ENCODE measurements at regions not wholly inside any gene's neighbourhood (a gene's known extent, or its start where the extent isn't known, plus 50 kb on each side); places are given as distances from the start of the nearest gene placed in this dataset.

DNA sequence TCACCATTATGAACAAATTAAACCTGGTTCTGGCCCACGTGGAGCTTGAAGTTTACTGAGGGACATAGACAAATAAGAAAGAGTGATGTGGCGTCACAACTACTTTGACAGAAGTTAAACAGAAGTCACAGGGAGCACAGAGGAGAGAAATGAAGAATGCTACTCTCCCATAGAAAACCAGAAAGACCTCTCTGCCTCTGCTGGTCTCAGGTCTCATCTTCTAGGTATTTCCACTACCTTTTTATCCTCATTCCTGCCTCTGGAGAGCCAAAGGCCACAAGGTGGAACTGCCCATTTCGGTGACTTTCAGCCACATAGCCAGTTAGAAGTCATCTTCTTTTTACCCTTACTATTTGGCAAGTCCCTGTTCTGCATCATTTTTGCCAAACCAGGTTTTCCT, 170.5 kb downstream of the CAND1 start:
- Mint-ChIP-seq H3K9me3 (peaks cover 8% of the 10 kb centered on the region), H3K4me3 (no peak overlapping the region), H3K36me3 (peaks cover 1% of the 10 kb centered on the region), H3K27me3 (no peaks in the 10 kb centered on the region), H3K27ac (no peak overlapping the region), H3K4me1 (peaks cover 34% of the 10 kb centered on the region)

DNA sequence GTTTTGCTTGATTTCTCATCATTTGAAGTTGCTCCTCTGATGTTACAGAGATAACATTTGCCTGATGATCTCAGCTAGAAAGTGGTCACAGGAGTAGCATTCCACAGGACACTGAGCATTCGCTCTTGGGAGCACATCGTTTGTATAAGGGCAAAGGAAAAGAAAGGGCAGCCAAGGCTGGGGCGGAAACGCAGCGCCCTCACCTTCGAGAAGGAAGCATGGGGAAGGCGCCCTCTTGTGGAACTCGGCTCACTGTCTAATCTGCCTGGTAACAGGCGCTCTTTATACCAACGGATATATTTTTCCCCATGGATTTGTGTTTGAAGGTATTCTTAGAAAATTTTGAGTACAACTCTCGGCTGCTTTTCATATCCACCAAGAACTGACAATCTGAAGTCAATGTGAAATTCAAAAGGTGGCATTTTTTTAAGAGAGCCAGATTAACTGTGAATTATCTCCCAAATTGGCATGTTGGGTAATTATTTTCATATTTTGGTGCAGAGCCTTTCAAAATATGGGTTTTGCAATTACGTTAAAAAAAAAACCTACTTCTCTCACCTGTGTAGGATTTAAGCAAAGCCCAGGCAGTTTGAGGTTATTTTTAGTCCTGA, 172.7 kb downstream of the CAND1 start:
- Mint-ChIP-seq H3K4me3 (no peak overlapping the region), H3K27ac (no peak overlapping the region), H3K9me3 (peaks cover 8% of the 10 kb centered on the region), H3K4me1 (peaks cover 32% of the 10 kb centered on the region), H3K36me3 (peaks cover 1% of the 10 kb centered on the region), H3K27me3 (no peaks in the 10 kb centered on the region)

DNA sequence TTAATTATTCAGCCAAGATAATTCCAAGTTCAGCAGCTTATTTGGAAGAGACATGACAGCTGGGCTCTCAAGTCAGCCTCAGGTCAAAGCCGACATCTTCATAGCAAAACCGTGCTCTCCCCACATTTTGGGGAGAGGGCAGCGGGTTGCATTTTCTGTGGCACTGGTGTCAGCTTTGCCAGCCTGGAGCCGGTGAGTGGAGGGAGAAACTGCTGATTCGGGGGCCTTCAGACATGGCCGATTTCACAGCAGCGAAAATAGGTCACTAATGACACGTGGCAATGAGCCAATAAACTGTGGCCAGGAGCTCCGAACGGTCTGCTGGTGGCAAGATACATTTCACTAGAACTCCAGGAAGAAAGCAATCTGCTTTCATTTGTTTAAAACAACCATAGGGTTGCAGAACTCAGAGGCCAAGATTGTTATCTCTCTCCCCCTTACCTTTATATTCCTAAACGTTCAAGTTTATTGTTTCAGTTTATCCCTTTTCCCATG, 173.2 kb downstream of the CAND1 start:
- no peak overlapping the region for H3K4me3 Mint-ChIP-seq
- peak overlapping the region; percentile 52 for H3K27ac Mint-ChIP-seq
- no peaks in the 10 kb centered on the region for H3K27me3 Mint-ChIP-seq
- H3K4me1 Mint-ChIP-seq: peaks cover 31% of the 10 kb centered on the region
- H3K9me3 Mint-ChIP-seq: peaks cover 8% of the 10 kb centered on the region
- H3K36me3 Mint-ChIP-seq: peaks cover 1% of the 10 kb centered on the region

DNA sequence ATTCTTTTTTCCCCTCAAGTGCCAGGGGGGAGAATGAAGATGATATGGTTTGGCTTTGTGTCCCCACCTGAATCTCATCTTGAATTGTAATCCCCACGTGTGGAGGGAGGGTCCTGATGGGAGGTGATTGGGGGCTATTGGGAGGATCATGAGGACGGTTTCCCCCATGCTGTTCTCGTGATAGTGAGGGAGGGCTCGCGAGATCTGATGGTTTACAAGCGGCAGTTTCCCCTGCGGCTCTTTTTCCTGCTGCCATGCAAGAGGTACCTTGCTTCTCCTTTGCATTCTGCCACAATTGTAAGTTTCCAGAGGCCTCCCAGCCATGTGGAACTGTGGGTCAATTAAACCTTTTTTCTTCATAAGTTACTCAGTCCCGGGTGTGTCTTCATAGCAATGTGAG, 173.7 kb downstream of the CAND1 start:
- Mint-ChIP-seq H3K27ac (peak overlapping the region; percentile 52), H3K4me3 (no peak overlapping the region), H3K4me1 (peaks cover 31% of the 10 kb centered on the region), H3K9me3 (peaks cover 8% of the 10 kb centered on the region), H3K36me3 (peaks cover 1% of the 10 kb centered on the region), H3K27me3 (no peaks in the 10 kb centered on the region)

DNA sequence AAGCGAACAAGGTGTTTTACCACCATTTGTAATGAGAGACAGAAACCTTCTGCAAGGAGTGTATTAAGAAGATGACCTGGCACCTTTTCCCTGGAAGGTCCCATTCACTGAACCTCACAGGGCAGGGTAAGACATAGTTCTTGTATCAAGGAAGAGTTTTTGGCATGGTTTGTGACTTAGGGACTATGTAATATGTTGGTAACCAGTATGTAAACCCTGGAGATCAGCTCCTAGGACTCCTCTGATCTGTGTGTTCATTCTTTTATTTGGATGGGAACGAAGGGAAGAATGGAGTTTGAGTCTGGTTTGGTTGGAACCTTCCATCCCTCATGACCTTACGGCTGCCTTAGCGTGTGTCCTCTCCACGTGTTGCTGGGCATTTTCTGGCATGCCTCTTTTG, 175.4 kb downstream of the CAND1 start:
- H3K27ac Mint-ChIP-seq: no peak overlapping the region
- H3K36me3 Mint-ChIP-seq: peaks cover 4% of the 10 kb centered on the region
- peaks cover 44% of the 10 kb centered on the region for H3K4me1 Mint-ChIP-seq
- no peak overlapping the region for H3K4me3 Mint-ChIP-seq
- no peaks in the 10 kb centered on the region for H3K27me3 Mint-ChIP-seq
- H3K9me3 Mint-ChIP-seq: no peaks in the 10 kb centered on the region

DNA sequence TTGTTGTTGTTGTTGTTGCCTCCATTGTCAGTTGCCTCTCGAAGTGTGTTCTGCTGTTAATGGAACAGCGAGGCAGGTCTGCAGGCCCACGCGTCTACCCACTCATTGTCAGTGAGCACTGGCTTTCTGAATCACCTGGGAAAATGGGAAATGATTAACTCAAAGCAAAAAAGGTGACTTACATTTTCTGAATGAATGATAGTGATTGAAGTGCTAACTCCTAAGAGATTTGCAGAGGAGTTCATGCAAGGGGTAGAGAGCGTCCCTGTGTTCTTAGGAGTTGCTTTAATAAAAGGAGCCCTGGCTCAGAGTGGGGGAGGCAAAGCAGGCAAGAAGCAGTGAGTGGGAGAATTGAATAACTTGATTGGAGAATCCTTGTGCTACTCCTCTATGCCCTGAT, 177.6 kb downstream of the CAND1 start:
- H3K4me1 Mint-ChIP-seq: peaks cover 58% of the 10 kb centered on the region

DNA sequence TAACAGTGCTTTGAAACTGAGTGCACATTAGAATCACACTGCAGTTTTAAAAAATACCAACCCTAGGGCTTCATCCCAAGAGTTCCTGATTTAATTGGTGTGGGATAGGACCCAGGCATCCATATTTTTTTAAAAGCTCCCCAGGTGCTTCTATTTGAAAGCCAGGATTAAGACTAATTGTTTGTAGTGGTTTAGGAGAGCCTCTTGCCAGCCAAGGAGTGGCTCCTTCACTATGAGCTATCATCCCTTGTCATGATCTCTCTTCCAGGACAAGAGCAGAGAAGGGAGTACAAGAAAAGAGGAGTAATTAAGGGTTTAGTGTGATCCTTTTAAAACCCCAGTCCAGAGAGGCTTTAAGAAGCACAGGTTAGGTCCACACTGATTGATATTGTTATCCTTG, 178.0 kb downstream of the CAND1 start:
- H3K4me1 Mint-ChIP-seq: peaks cover 58% of the 10 kb centered on the region
- H3K9me3 Mint-ChIP-seq: peaks cover 6% of the 10 kb centered on the region
- H3K27ac Mint-ChIP-seq: no peak overlapping the region
- no peak overlapping the region for H3K4me3 Mint-ChIP-seq
- H3K36me3 Mint-ChIP-seq: peaks cover 4% of the 10 kb centered on the region
- H3K27me3 Mint-ChIP-seq: no peaks in the 10 kb centered on the region

More for the DNA sequence above, 177.6 kb downstream of the CAND1 start:
- H3K9me3 Mint-ChIP-seq: peaks cover 5% of the 10 kb centered on the region
- no peak overlapping the region for H3K27ac Mint-ChIP-seq
- H3K36me3 Mint-ChIP-seq: peaks cover 4% of the 10 kb centered on the region
- no peak overlapping the region for H3K4me3 Mint-ChIP-seq
- no peaks in the 10 kb centered on the region for H3K27me3 Mint-ChIP-seq

DNA sequence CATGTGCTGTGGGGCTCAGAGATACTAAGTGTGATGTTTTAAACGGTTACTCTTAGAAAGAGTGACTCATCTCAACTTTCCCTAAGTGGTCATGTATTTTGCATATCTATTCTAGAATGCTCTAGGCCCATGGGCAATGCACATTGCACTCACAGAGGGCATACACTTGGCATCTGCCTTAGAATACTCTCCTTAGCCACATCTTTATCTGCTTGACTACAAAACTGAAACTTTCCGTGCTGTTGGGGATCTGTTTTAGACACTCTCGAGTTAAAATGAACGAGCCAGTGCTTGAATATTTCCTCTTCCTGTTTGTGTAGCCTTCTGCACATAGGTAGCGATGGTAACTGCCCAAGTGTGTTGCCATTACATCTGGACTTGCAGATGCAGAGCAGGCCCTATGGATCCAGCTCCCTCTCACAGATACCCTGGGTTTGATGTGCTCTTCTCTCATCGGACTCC, 180.5 kb downstream of the CAND1 start:
- H3K27me3 Mint-ChIP-seq: no peaks in the 10 kb centered on the region
- peaks cover 60% of the 10 kb centered on the region for H3K4me1 Mint-ChIP-seq
- peaks cover 6% of the 10 kb centered on the region for H3K36me3 Mint-ChIP-seq
- H3K4me3 Mint-ChIP-seq: peak overlapping the region; percentile 51
- H3K9me3 Mint-ChIP-seq: peaks cover 10% of the 10 kb centered on the region
- H3K27ac Mint-ChIP-seq: peak overlapping the region; percentile 26

DNA sequence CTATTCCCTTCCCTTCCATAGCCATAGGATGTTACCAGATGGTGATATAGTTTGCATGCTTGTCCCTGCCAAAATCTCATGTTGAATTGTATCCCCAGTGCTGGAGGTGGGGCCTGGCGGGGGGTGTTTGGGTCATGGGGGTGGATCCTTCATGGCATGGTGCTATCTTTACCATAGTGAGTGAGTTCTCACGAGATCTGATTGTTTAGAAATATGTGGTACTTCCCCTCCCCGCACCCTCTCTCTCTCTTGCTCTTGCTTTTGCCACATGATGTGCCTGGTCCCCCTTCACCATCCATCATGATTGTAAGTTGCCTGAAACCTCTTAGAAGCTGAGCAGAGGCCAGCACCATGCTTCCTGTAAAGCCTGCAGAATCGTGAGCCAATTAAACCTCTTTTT, 181.3 kb downstream of the CAND1 start:
- H3K27ac Mint-ChIP-seq: no peak overlapping the region
- peaks cover 60% of the 10 kb centered on the region for H3K4me1 Mint-ChIP-seq

DNA sequence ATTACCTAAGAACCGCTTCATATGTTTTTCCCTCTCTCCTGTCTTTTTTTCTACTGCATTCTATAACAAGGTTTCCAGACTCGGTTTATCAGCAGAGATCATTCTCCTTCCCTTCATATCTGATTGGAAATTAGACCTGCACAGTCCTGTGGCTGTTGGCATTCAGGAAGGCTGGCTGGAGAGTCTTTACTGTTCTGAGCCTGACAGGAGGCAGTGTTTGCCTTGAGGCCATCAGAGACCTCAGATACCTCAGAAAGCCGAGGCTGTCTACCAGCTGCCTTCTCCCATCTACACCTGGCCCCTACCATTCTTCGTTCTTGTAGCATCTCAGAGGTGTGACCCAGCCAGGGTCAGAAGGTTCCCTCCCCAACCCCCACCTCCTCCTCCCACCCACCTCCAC, 182.0 kb downstream of the CAND1 start:
- peaks cover 6% of the 10 kb centered on the region for H3K36me3 Mint-ChIP-seq
- H3K9me3 Mint-ChIP-seq: peaks cover 10% of the 10 kb centered on the region
- H3K4me3 Mint-ChIP-seq: no peak overlapping the region
- peaks cover 60% of the 10 kb centered on the region for H3K4me1 Mint-ChIP-seq
- H3K27me3 Mint-ChIP-seq: no peaks in the 10 kb centered on the region
- no peak overlapping the region for H3K27ac Mint-ChIP-seq

More for the DNA sequence above, 181.3 kb downstream of the CAND1 start:
- peaks cover 6% of the 10 kb centered on the region for H3K36me3 Mint-ChIP-seq
- no peak overlapping the region for H3K4me3 Mint-ChIP-seq
- H3K9me3 Mint-ChIP-seq: peaks cover 10% of the 10 kb centered on the region
- no peaks in the 10 kb centered on the region for H3K27me3 Mint-ChIP-seq

DNA sequence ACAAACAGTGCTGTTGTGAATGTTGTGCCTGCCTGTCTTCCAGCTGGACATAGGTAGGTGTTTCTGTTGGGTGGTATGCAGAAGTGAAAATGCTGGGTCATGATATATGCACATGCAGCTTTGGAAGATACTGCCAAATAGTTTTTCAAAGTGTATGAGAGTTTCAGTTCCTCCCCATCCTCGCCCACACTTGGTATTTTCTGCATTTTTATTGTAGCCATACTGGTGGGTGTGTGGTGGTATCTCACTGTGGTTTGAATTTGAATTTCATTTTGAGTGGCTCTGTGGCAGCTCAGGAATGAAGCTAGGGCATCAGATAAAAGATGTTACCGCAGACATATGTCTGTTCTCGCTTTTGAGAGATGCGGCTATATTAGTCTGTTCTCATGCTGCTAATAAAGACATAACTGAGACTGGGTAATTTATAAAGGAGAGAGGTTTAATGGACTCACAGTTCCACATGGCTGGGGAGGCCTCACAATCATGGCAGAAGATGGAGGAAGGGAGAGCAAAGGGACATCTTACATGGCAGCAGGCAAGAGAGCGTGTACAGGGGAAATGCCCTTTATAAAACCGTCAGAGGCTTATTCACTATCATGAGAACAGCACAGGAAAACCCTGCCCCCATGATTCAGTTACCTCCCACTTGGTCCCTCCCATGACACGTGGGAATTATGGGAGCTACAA, 183.1 kb downstream of the CAND1 start:
- Mint-ChIP-seq H3K27ac (peak overlapping the region; percentile 83), H3K36me3 (peaks cover 6% of the 10 kb centered on the region), H3K4me3 (peak overlapping the region; percentile 54), H3K27me3 (peaks cover 1% of the 10 kb centered on the region), H3K9me3 (peaks cover 10% of the 10 kb centered on the region), H3K4me1 (peaks cover 53% of the 10 kb centered on the region)

DNA sequence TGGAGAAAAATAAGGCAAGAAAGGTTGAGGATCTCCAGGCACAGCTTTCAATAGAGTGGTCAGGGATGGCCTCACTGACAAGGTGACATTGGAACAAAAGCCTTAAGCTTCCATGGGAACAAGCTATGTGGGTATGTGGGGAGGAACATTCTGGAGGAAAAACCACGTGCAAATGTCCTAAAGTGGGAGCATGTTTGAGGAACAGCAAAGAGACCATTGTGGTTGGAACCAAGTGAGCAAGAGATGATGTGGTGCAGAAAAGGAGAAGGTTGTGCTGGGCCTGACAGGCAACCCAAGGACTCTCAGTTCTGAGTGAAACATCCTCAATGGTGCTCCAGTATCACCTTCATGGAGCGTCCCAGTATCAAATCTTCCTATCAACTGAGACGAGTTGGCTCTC, 184.0 kb downstream of the CAND1 start:
- peaks cover 2% of the 10 kb centered on the region for H3K27me3 Mint-ChIP-seq
- H3K27ac Mint-ChIP-seq: no peak overlapping the region
- H3K4me1 Mint-ChIP-seq: peaks cover 49% of the 10 kb centered on the region
- peaks cover 10% of the 10 kb centered on the region for H3K9me3 Mint-ChIP-seq
- H3K4me3 Mint-ChIP-seq: no peak overlapping the region
- H3K36me3 Mint-ChIP-seq: peaks cover 6% of the 10 kb centered on the region

DNA sequence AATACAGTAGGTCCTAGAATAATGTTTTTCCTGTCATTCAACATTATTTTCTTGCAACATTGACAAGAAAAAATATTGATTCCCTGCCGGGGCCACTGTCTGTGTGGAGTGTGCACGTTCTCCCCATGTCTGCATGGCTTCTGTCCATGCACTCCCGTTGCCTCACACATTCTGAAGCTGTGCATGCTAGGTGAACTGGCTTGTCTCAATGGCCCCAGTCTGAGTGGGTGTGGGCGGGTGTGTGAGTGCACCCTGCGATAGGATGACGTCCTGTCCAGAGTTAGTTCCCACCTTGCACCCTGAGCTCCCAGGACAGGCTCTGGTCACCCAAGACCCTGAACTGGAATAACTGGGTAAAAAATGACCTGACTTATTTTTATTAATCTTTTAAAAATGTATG, 186.1 kb downstream of the CAND1 start:
- peaks cover 10% of the 10 kb centered on the region for H3K9me3 Mint-ChIP-seq
- peaks cover 29% of the 10 kb centered on the region for H3K4me1 Mint-ChIP-seq
- peaks cover 2% of the 10 kb centered on the region for H3K36me3 Mint-ChIP-seq
- no peak overlapping the region for H3K27ac Mint-ChIP-seq
- H3K4me3 Mint-ChIP-seq: no peak overlapping the region
- peaks cover 2% of the 10 kb centered on the region for H3K27me3 Mint-ChIP-seq

DNA sequence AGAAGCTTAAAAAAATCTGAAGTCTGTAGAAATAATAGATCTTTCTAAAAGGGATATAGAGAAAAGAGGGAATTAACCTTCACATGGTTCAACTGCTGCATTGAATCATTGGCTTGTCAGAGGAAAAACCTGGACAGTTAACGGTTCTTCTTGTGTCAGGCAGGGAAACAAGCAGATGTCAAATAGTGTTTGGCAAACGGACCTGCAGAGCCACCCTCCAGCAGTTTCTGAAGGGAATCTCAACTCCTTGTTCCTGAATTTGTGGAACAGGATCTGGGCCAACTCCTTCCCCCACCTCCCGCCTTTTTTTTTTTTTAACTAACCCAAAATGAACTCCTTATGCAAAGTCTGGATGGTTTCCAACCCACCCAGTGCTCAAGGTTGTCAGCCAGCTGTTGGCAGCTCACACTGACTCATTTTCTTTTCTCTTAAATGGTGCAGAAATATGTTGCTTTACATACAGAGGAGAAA, 187.3 kb downstream of the CAND1 start:
- peaks cover 6% of the 10 kb centered on the region for H3K9me3 Mint-ChIP-seq
- H3K4me3 Mint-ChIP-seq: no peak overlapping the region
- peaks cover 2% of the 10 kb centered on the region for H3K27me3 Mint-ChIP-seq
- no peak overlapping the region for H3K27ac Mint-ChIP-seq
- H3K36me3 Mint-ChIP-seq: peaks cover 2% of the 10 kb centered on the region
- H3K4me1 Mint-ChIP-seq: peaks cover 18% of the 10 kb centered on the region

DNA sequence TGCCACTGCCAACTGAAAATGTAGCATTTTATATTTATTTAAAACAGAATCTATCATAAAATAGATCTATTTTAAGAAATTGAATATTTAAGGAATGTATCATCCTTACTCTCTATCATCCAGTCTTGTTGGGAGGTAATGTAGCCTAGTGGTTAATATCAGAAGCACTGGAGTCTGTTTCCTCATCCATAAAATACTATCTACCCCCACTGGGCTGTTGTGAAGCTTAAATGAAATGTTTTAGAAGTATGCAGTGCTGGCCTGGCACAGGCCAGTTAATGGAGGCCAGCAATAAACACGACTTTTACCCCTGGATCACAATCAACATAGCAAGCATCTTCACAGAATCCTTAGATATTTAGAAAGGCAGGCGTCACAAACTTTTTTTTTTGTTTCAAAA, 188.0 kb downstream of the CAND1 start:
- H3K4me3 Mint-ChIP-seq: peak overlapping the region; percentile 3
- peaks cover 4% of the 10 kb centered on the region for H3K9me3 Mint-ChIP-seq
- H3K27ac Mint-ChIP-seq: no peak overlapping the region
- H3K4me1 Mint-ChIP-seq: peaks cover 11% of the 10 kb centered on the region
- H3K27me3 Mint-ChIP-seq: peaks cover 2% of the 10 kb centered on the region
- H3K36me3 Mint-ChIP-seq: peaks cover 2% of the 10 kb centered on the region

Data from activated naive CD4-positive, alpha-beta T cell treated with anti-CD3 and anti-CD28 coated beads, Interleukin-2, amount 50 U/mL, for 24 hours (primary cell).